ENCODE measurements at regions not wholly inside any gene's neighbourhood (a gene's known extent, or its start where the extent isn't known, plus 50 kb on each side); places are given as distances from the start of the nearest gene placed in this dataset.

DNA sequence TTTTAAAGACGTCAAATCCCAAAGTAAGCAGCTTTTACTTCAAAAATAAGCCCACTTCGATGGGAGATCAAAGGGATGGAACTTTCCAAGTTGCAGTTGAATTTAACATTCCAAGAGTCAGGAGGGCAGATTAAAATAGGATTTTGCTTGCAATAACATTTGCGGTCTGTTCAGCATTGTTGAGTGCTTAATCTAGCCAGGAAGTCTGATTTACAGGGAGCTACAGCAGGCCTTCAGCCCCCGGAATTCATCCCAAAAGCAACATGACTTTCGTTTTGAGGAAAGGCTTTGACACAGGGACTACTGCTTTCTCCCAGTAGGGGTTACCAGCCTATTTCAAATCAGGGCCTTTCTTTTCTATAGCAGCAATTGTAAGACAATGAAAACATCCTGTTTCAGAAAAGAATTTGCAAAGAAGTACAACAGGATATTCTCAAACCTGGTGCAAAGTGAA is 279.6 kb upstream of the PITRM1 start:
- peak in 1 of 2 donors; percentile 75 for DNase-seq
- 45 to 51% (median 50%) methylated on average over 5 of the region's 5 CpGs for WGBS, 5 donors
- Histone ChIP-seq H3K4me1 (peaks cover 0 to 21% (median 8%) of the 10 kb centered on the region in 4 donors), H3K36me3 (no peaks in the 10 kb centered on the region), H3K27ac (peak overlapping the region in 4 of 5 donors; percentile 52 to 83 (median 68)), H3K27me3 (no peaks in the 10 kb centered on the region), H3K4me3 (no peak overlapping the region), H3K9me3 (no peaks in the 10 kb centered on the region)
- intact Hi-C loops (cut with DNase I; ENCODE audit: low total_unique reads): no loop called here
- TF ChIP-seq EP300 (IDR thresholded peaks at IDR 0.05): no peak
- TF ChIP-seq POLR2AphosphoS5 (IDR thresholded peaks at IDR 0.05): peak in 1 of 3 donors; percentile 15

GRCh38 chr10:3451516-3452172 is 279.1 kb upstream of the PITRM1 start:
- no peaks in the 10 kb centered on the region for H3K27me3 ChIP-seq
- no peaks in the 10 kb centered on the region for H3K9me3 ChIP-seq
- TF ChIP-seq, protein P1, sequence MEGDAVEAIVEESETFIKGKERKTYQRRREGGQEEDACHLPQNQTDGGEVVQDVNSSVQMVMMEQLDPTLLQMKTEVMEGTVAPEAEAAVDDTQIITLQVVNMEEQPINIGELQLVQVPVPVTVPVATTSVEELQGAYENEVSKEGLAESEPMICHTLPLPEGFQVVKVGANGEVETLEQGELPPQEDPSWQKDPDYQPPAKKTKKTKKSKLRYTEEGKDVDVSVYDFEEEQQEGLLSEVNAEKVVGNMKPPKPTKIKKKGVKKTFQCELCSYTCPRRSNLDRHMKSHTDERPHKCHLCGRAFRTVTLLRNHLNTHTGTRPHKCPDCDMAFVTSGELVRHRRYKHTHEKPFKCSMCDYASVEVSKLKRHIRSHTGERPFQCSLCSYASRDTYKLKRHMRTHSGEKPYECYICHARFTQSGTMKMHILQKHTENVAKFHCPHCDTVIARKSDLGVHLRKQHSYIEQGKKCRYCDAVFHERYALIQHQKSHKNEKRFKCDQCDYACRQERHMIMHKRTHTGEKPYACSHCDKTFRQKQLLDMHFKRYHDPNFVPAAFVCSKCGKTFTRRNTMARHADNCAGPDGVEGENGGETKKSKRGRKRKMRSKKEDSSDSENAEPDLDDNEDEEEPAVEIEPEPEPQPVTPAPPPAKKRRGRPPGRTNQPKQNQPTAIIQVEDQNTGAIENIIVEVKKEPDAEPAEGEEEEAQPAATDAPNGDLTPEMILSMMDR (IDR thresholded peaks at IDR 0.05): no peak
- TF ChIP-seq POLR2A (IDR thresholded peaks at IDR 0.05) (no peak), POLR2AphosphoS5 (IDR thresholded peaks at IDR 0.05) (no peak), EP300 (IDR thresholded peaks at IDR 0.05) (no peak)
- H3K36me3 ChIP-seq: no peaks in the 10 kb centered on the region
- intact Hi-C loops (cut with DNase I; ENCODE audit: low total_unique reads): no loop called here
- 48 to 66% (median 56%) methylated on average over 4 of the region's 4 CpGs for WGBS, 5 donors
- DNase-seq: no peak
- H3K27ac ChIP-seq: peak overlapping the region in 4 of 5 donors; percentile 52 to 83 (median 68)
- H3K4me3 ChIP-seq: no peak overlapping the region
- H3K4me1 ChIP-seq: peaks cover 0 to 21% (median 8%) of the 10 kb centered on the region in 4 donors

- Histone ChIP-seq H3K27me3 (no peaks in the 10 kb centered on the region), H3K9me3 (no peaks in the 10 kb centered on the region), H3K4me3 (no peak overlapping the region), H3K27ac (no peak overlapping the region), H3K4me1 (no peaks in the 10 kb centered on the region), H3K36me3 (no peaks in the 10 kb centered on the region)
- TF ChIP-seq, protein P1 (IDR thresholded peaks at IDR 0.05): no peak
- TF ChIP-seq POLR2AphosphoS5 (IDR thresholded peaks at IDR 0.05) (no peak), EP300 (IDR thresholded peaks at IDR 0.05) (no peak), POLR2A (IDR thresholded peaks at IDR 0.05) (no peak)
- no peak for DNase-seq
- 86 to 91% (median 86%) methylated on average over 4 of the region's 4 CpGs for WGBS, 5 donors
- intact Hi-C loops (cut with DNase I; ENCODE audit: low total_unique reads): no loop called here
These were observed 273.6 kb upstream of the PITRM1 start for GRCh38 chr10:3446221-3446620.

DNA sequence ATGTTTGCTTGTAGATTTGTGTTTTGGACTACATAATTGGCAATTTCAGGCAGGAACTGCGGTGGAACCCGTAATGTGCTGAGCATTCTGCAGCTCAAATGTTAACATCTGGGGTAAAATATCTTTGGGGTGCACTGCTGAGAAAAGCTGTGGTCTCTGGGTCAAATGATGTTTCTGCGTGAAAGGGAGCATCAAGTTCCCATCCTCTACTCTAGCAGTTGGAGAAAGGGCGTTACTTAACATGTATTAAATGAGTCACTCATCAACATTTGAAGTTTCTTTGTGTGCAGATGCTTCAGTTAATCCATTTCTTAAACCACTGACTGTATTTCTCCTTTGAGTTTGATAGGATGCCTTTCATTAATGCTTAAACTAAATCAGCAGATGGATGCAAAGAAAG is 273.1 kb upstream of the PITRM1 start:
- H3K27me3 ChIP-seq: no peaks in the 10 kb centered on the region
- intact Hi-C loops (cut with DNase I; ENCODE audit: low total_unique reads): no loop called here
- TF ChIP-seq, protein P1 (IDR thresholded peaks at IDR 0.05): no peak
- TF ChIP-seq POLR2AphosphoS5 (IDR thresholded peaks at IDR 0.05) (no peak), EP300 (IDR thresholded peaks at IDR 0.05) (no peak), POLR2A (IDR thresholded peaks at IDR 0.05) (no peak)
- 85 to 90% (median 87%) methylated on average over 4 of the region's 4 CpGs for WGBS, 5 donors
- no peaks in the 10 kb centered on the region for H3K4me1 ChIP-seq
- H3K27ac ChIP-seq: no peak overlapping the region
- DNase-seq: no peak
- no peak overlapping the region for H3K4me3 ChIP-seq
- H3K9me3 ChIP-seq: no peaks in the 10 kb centered on the region
- H3K36me3 ChIP-seq: no peaks in the 10 kb centered on the region

- H3K36me3 ChIP-seq: no peaks in the 10 kb centered on the region
- no peak for TF ChIP-seq EP300 (IDR thresholded peaks at IDR 0.05)
- TF ChIP-seq POLR2AphosphoS5 (IDR thresholded peaks at IDR 0.05): no peak
- TF ChIP-seq, protein P1 (IDR thresholded peaks at IDR 0.05): no peak
- no peak for TF ChIP-seq POLR2A (IDR thresholded peaks at IDR 0.05)
- H3K4me3 ChIP-seq: no peak overlapping the region
- no peak overlapping the region for H3K27ac ChIP-seq
- no peaks in the 10 kb centered on the region for H3K27me3 ChIP-seq
- 82 to 91% (median 84%) methylated on average over 8 of the region's 8 CpGs for WGBS, 5 donors
- H3K4me1 ChIP-seq: no peaks in the 10 kb centered on the region
- intact Hi-C loops (cut with DNase I; ENCODE audit: low total_unique reads): no loop called here
- no peak for DNase-seq
- peaks cover 0 to 5% (median 1%) of the 10 kb centered on the region in 4 donors for H3K9me3 ChIP-seq
These were observed 269.9 kb upstream of the PITRM1 start for GRCh38 chr10:3442451-3442990.

All from stomach (tissue), 8 donors.